ENCODE measurements at regions not wholly inside any gene's neighbourhood (a gene's known extent, or its start where the extent isn't known, plus 50 kb on each side); places are given as distances from the start of the nearest gene placed in this dataset.

DNA sequence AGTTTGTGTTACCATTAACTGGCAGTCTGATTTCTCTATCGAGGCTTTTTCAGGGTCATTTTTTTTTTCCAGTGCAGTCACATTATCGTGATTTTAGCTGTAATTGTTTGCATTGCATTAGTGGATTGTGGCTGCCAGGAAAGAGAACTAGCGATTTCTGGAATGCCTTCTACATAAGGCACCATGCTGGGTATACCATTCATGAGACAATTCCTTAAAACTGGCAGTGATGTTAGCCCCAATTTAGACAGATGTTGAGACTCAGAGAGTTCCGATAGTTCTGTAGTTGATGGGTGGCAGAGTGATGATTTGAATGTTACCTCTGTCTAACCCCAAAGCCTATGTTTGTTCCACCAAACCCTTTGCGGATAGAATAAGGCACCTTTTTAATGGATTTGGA, 175.4 kb upstream of the TENM3 start:
- Histone ChIP-seq H3K4me1 (ENCODE audit: control insufficient read depth, insufficient read depth, low read length) (no peaks in the 10 kb centered on the region), H3K27me3 (ENCODE audit: control insufficient read depth, insufficient read depth, low read length) (no peaks in the 10 kb centered on the region), H3K9me3 (replicated peaks; ENCODE audit: control insufficient read depth, low read depth, low read length) (no peaks in the 10 kb centered on the region), H3K36me3 (ENCODE audit: control insufficient read depth, insufficient read depth, low read length) (no peaks in the 10 kb centered on the region), H3K27ac (ENCODE audit: low read length) (no peak overlapping the region), H3K4me3 (ENCODE audit: low read length) (no peak overlapping the region)
- DNase-seq = no peak
- 100% methylated on average over 1 of the region's 5 CpGs for WGBS (ENCODE audit: insufficient coverage)

- H3K4me3 ChIP-seq (ENCODE audit: low read length) = no peak overlapping the region
- H3K9me3 ChIP-seq (replicated peaks; ENCODE audit: control insufficient read depth, low read depth, low read length) = no peaks in the 10 kb centered on the region
- no peaks in the 10 kb centered on the region for H3K36me3 ChIP-seq (ENCODE audit: control insufficient read depth, insufficient read depth, low read length)
- no peaks in the 10 kb centered on the region for H3K27me3 ChIP-seq (ENCODE audit: control insufficient read depth, insufficient read depth, low read length)
- no peak overlapping the region for H3K27ac ChIP-seq (ENCODE audit: low read length)
- H3K4me1 ChIP-seq (ENCODE audit: control insufficient read depth, insufficient read depth, low read length) = no peaks in the 10 kb centered on the region
- DNase-seq = no peak
Measured at GRCh38 chr4:182068920-182069319, 174.3 kb upstream of the TENM3 start.

- no peak overlapping the region for H3K27ac ChIP-seq (ENCODE audit: low read length)
- DNase-seq = no peak
- no peaks in the 10 kb centered on the region for H3K36me3 ChIP-seq (ENCODE audit: control insufficient read depth, insufficient read depth, low read length)
- no peaks in the 10 kb centered on the region for H3K9me3 ChIP-seq (replicated peaks; ENCODE audit: control insufficient read depth, low read depth, low read length)
- no peak overlapping the region for H3K4me3 ChIP-seq (ENCODE audit: low read length)
- no peaks in the 10 kb centered on the region for H3K4me1 ChIP-seq (ENCODE audit: control insufficient read depth, insufficient read depth, low read length)
- H3K27me3 ChIP-seq (ENCODE audit: control insufficient read depth, insufficient read depth, low read length) = no peaks in the 10 kb centered on the region
- WGBS (ENCODE audit: insufficient coverage) = 80% methylated on average over 2 of the region's 3 CpGs
Measured at GRCh38 chr4:182073278-182073677, 169.9 kb upstream of the TENM3 start.

GRCh38 chr4:182074139-182074538, 169.1 kb upstream of the TENM3 start:
- DNase-seq = no peak
- WGBS (ENCODE audit: insufficient coverage) = 40% methylated on average over 1 of the region's 3 CpGs
- Histone ChIP-seq H3K27me3 (ENCODE audit: control insufficient read depth, insufficient read depth, low read length) (no peaks in the 10 kb centered on the region), H3K27ac (ENCODE audit: low read length) (no peak overlapping the region), H3K9me3 (replicated peaks; ENCODE audit: control insufficient read depth, low read depth, low read length) (no peaks in the 10 kb centered on the region), H3K4me3 (ENCODE audit: low read length) (no peak overlapping the region), H3K36me3 (ENCODE audit: control insufficient read depth, insufficient read depth, low read length) (no peaks in the 10 kb centered on the region), H3K4me1 (ENCODE audit: control insufficient read depth, insufficient read depth, low read length) (no peaks in the 10 kb centered on the region)

DNA sequence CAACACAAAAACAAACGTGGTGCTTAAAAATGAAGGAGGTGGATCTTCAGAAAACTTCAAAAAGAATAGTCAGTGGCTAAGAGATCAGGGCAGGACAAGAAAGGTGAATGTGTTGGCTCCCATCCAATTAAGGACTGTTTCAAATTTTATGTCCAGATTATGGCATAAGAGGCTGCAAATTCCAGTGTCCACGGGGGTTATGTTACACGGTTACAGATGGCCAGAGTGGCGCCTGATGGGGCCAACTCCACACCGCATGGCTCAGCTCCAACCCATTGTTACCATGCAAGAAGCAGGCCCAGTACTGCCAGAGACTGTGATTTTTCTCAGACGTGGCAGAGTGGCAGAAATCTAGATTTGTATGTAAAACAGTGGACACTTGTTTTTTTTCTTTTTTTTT, 168.4 kb upstream of the TENM3 start:
- no peak for DNase-seq
- WGBS (ENCODE audit: insufficient coverage) = 53% methylated on average over 2 of the region's 6 CpGs

DNA sequence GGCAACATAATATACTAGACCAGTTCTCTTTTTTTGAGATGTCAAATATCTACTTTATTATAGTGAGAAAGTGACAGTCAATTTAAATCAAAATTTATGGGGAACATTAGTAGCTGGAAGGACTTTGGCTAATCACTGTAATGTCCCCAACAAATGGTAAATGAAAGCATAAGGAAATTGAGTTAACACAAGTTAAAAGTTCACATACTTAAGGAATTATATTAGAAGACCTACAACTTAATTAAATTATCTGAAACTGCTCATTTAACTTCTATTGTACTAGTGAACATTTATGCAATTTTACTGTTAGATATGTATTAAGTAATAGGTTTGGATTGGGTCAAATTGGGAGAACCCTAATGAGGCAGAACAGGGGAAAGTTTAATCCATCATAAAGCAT, 160.3 kb upstream of the TENM3 start:
- H3K4me1 ChIP-seq (ENCODE audit: control insufficient read depth, insufficient read depth, low read length) = no peaks in the 10 kb centered on the region
- DNase-seq = no peak
- no peak overlapping the region for H3K4me3 ChIP-seq (ENCODE audit: low read length)
- H3K36me3 ChIP-seq (ENCODE audit: control insufficient read depth, insufficient read depth, low read length) = no peaks in the 10 kb centered on the region
- H3K27ac ChIP-seq (ENCODE audit: low read length) = no peak overlapping the region
- H3K9me3 ChIP-seq (replicated peaks; ENCODE audit: control insufficient read depth, low read depth, low read length) = no peaks in the 10 kb centered on the region
- no peaks in the 10 kb centered on the region for H3K27me3 ChIP-seq (ENCODE audit: control insufficient read depth, insufficient read depth, low read length)

More for the DNA sequence above, 168.4 kb upstream of the TENM3 start:
- H3K27me3 ChIP-seq (ENCODE audit: control insufficient read depth, insufficient read depth, low read length) = no peaks in the 10 kb centered on the region
- H3K4me3 ChIP-seq (ENCODE audit: low read length) = no peak overlapping the region
- H3K9me3 ChIP-seq (replicated peaks; ENCODE audit: control insufficient read depth, low read depth, low read length) = no peaks in the 10 kb centered on the region
- no peaks in the 10 kb centered on the region for H3K36me3 ChIP-seq (ENCODE audit: control insufficient read depth, insufficient read depth, low read length)
- no peaks in the 10 kb centered on the region for H3K4me1 ChIP-seq (ENCODE audit: control insufficient read depth, insufficient read depth, low read length)
- H3K27ac ChIP-seq (ENCODE audit: low read length) = no peak overlapping the region

GRCh38 chr4:182083671-182084410, 159.4 kb upstream of the TENM3 start:
- no peak overlapping the region for H3K27ac ChIP-seq (ENCODE audit: low read length)
- no peaks in the 10 kb centered on the region for H3K4me1 ChIP-seq (ENCODE audit: control insufficient read depth, insufficient read depth, low read length)
- no CpG with 5 or more reads among the region's 8 CpGs for WGBS (ENCODE audit: insufficient coverage)
- H3K4me3 ChIP-seq (ENCODE audit: low read length) = no peak overlapping the region
- no peaks in the 10 kb centered on the region for H3K9me3 ChIP-seq (replicated peaks; ENCODE audit: control insufficient read depth, low read depth, low read length)
- no peaks in the 10 kb centered on the region for H3K27me3 ChIP-seq (ENCODE audit: control insufficient read depth, insufficient read depth, low read length)
- DNase-seq = no peak
- H3K36me3 ChIP-seq (ENCODE audit: control insufficient read depth, insufficient read depth, low read length) = no peaks in the 10 kb centered on the region

DNA sequence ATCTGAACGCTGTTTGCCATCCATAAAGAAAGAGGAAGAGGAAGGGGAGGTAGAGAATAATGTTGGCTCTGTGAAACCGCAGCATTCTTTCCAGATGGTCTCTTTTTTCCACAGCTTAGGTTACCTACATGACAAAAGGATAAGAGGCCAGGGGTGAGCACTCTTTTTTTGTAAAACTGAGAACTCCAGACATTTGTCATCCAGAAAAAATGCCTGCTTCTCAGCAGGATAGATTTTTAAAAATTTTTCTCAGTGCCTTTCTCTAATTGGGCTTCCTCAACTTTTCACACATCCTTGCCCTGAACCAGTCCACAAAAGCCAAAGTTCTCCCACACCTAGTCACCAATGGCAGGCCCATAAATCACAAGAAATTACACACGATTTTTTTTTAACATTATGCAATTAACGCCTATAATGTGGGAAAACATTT, 158.1 kb upstream of the TENM3 start:
- H3K27me3 ChIP-seq (ENCODE audit: control insufficient read depth, insufficient read depth, low read length) = no peaks in the 10 kb centered on the region
- H3K36me3 ChIP-seq (ENCODE audit: control insufficient read depth, insufficient read depth, low read length) = no peaks in the 10 kb centered on the region
- H3K27ac ChIP-seq (ENCODE audit: low read length) = no peak overlapping the region
- H3K4me1 ChIP-seq (ENCODE audit: control insufficient read depth, insufficient read depth, low read length) = no peaks in the 10 kb centered on the region
- no CpG with 5 or more reads among the region's 4 CpGs for WGBS (ENCODE audit: insufficient coverage)
- no peak overlapping the region for H3K4me3 ChIP-seq (ENCODE audit: low read length)
- DNase-seq = no peak
- H3K9me3 ChIP-seq (replicated peaks; ENCODE audit: control insufficient read depth, low read depth, low read length) = no peaks in the 10 kb centered on the region

DNA sequence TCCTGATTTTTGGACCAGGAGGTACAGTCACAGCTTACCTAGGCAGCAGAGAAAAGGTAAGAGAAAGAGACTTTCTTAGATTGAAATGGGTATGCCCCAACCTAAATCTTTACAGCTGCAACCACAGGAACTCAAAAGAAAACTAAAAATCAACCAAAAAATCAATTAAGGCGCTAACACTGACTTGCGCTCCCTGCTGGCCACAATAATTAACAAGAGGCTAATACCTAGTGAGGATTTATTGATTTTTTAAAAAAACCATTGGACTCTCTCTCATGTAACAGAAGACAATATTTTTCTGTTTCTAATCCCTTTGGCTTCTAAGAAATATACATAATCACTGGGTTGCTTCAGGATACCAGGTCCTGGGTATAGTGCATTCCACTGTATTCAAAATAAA, 153.9 kb upstream of the TENM3 start:
- no peaks in the 10 kb centered on the region for H3K4me1 ChIP-seq (ENCODE audit: control insufficient read depth, insufficient read depth, low read length)
- H3K27ac ChIP-seq (ENCODE audit: low read length) = no peak overlapping the region
- no peaks in the 10 kb centered on the region for H3K27me3 ChIP-seq (ENCODE audit: control insufficient read depth, insufficient read depth, low read length)
- H3K9me3 ChIP-seq (replicated peaks; ENCODE audit: control insufficient read depth, low read depth, low read length) = no peaks in the 10 kb centered on the region
- no CpG with 5 or more reads among the region's 2 CpGs for WGBS (ENCODE audit: insufficient coverage)
- no peak overlapping the region for H3K4me3 ChIP-seq (ENCODE audit: low read length)
- H3K36me3 ChIP-seq (ENCODE audit: control insufficient read depth, insufficient read depth, low read length) = no peaks in the 10 kb centered on the region
- no peak for DNase-seq

GRCh38 chr4:182090186-182090585, 153.0 kb upstream of the TENM3 start:
- no peaks in the 10 kb centered on the region for H3K9me3 ChIP-seq (replicated peaks; ENCODE audit: control insufficient read depth, low read depth, low read length)
- H3K4me1 ChIP-seq (ENCODE audit: control insufficient read depth, insufficient read depth, low read length) = no peaks in the 10 kb centered on the region
- H3K27ac ChIP-seq (ENCODE audit: low read length) = no peak overlapping the region
- WGBS (ENCODE audit: insufficient coverage) = 83% methylated on average over 2 of the region's 5 CpGs
- DNase-seq = no peak
- H3K36me3 ChIP-seq (ENCODE audit: control insufficient read depth, insufficient read depth, low read length) = no peaks in the 10 kb centered on the region
- H3K27me3 ChIP-seq (ENCODE audit: control insufficient read depth, insufficient read depth, low read length) = no peaks in the 10 kb centered on the region
- H3K4me3 ChIP-seq (ENCODE audit: low read length) = no peak overlapping the region

DNA sequence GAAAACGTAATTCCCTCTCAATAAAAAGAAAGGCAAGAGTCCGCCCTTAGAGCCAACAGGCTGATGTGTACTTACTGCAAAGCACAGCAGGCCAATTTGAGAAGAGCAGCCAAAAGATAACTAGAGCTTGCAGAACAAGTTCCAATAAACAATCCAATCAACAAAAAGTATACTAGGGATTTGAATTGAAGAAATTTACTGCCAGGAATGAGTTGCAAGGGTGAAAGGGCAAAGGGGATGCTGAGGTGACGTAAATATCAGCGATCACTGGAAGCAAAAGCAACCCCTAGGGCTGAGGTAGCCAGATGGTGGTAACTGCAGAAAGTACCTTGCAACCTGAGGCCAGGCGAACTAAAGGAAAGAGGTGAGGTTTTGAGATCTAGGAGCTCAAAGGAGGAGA, 152.1 kb upstream of the TENM3 start:
- no peaks in the 10 kb centered on the region for H3K9me3 ChIP-seq (replicated peaks; ENCODE audit: control insufficient read depth, low read depth, low read length)
- DNase-seq = peak; percentile 32
- WGBS (ENCODE audit: insufficient coverage) = 64% methylated on average over 3 of the region's 5 CpGs

More for the DNA sequence above, 152.1 kb upstream of the TENM3 start:
- Histone ChIP-seq H3K36me3 (ENCODE audit: control insufficient read depth, insufficient read depth, low read length) (no peaks in the 10 kb centered on the region), H3K4me3 (ENCODE audit: low read length) (no peak overlapping the region), H3K27ac (ENCODE audit: low read length) (no peak overlapping the region), H3K4me1 (ENCODE audit: control insufficient read depth, insufficient read depth, low read length) (no peaks in the 10 kb centered on the region), H3K27me3 (ENCODE audit: control insufficient read depth, insufficient read depth, low read length) (no peaks in the 10 kb centered on the region)

Data from muscle of leg (tissue), 3 donors.